Endodermal cell (in vitro differentiated cells): ENCODE measurements at regions not wholly inside any gene's neighbourhood (a gene's known extent, or its start where the extent isn't known, plus 50 kb on each side); places are given as distances from the start of the nearest gene placed in this dataset.

Experiments used
- DNase-seq: peaks from one replicate; pipeline ENCODE4 v3.0.0-alpha.2; 2017
- H3K27ac ChIP-seq: 2 replicates; pipeline ENCODE4 v1.5.1; 2013; ENCODE audit warnings: mild to moderate bottlenecking, low read depth, low read length, moderate library complexity
- H3K27me3 ChIP-seq: 2 replicates; pipeline ENCODE4 v1.6.1; 2013; ENCODE audit warnings: mild to moderate bottlenecking, low read length, moderate library complexity; ENCODE audit not compliant: insufficient read depth, control insufficient read depth, poor library complexity, severe bottlenecking
- H3K36me3 ChIP-seq: 2 replicates; pipeline ENCODE4 v1.7.0; 2013; ENCODE audit warnings: mild to moderate bottlenecking, low read length, moderate library complexity; ENCODE audit not compliant: control insufficient read depth, insufficient read depth
- H3K4me1 ChIP-seq: one replicate; pipeline ENCODE4 v1.7.0; 2013; ENCODE audit warnings: low read length; ENCODE audit not compliant: control insufficient read depth, insufficient read depth
- H3K4me3 ChIP-seq: 2 replicates; pipeline ENCODE4 v1.5.1; 2013; ENCODE audit warnings: mild to moderate bottlenecking, low read length, moderate library complexity
- H3K9ac ChIP-seq: 2 replicates; pipeline ENCODE4 v1.6.1; 2013; ENCODE audit warnings: mild to moderate bottlenecking, low read length, moderate library complexity; ENCODE audit not compliant: poor library complexity, severe bottlenecking; ENCODE audit errors: extremely low read depth
- H3K9me3 ChIP-seq: 2 replicates; pipeline ENCODE4 v1.6.1; 2013; ENCODE audit warnings: mild to moderate bottlenecking, low read length, moderate library complexity; ENCODE audit not compliant: control insufficient read depth
- H3K27ac Mint-ChIP-seq: 2 replicates; pipeline ENCODE4 v1.8.0; 2020; ENCODE audit warnings: mixed read lengths
- H3K27me3 Mint-ChIP-seq: 2 replicates; pipeline ENCODE4 v1.8.0; 2021; ENCODE audit warnings: mild to moderate bottlenecking, mixed read lengths; ENCODE audit not compliant: insufficient read depth
- H3K36me3 Mint-ChIP-seq: 2 replicates; pipeline ENCODE4 v1.8.0; 2020; ENCODE audit warnings: low read depth, mixed read lengths
- H3K4me1 Mint-ChIP-seq: 2 replicates; pipeline ENCODE4 v1.8.0; 2020; ENCODE audit warnings: mixed read lengths
- H3K4me3 Mint-ChIP-seq: 2 replicates; pipeline ENCODE4 v1.8.0; 2020; ENCODE audit warnings: mild to moderate bottlenecking, moderate library complexity, mixed read lengths
- H3K9me3 Mint-ChIP-seq: 2 replicates; pipeline ENCODE4 v1.8.0; 2020; ENCODE audit warnings: mild to moderate bottlenecking, mixed read lengths
- WGBS, 2 experiments: methylation state at CpG; one replicate each; pipeline versions ENCODE4 v1.1.5 to v1.1.7; 2013; ENCODE audit warnings: missing lambda C conversion rate in 2 of 2, mixed read lengths in 1 of 2; ENCODE audit not compliant: insufficient coverage in 1 of 2, insufficient read length in 1 of 2; 5-methylcytosine and 5-hydroxymethylcytosine counted together
- TF ChIP-seq, protein P1 (sequence below): fragments of 200-600 bp; sonication (generic); conservative IDR thresholded peaks from 2 replicates; pipeline ENCODE4 v1.5.0; 2021; ENCODE audit warnings: antibody characterized with exemption, mild to moderate bottlenecking

DNA sequence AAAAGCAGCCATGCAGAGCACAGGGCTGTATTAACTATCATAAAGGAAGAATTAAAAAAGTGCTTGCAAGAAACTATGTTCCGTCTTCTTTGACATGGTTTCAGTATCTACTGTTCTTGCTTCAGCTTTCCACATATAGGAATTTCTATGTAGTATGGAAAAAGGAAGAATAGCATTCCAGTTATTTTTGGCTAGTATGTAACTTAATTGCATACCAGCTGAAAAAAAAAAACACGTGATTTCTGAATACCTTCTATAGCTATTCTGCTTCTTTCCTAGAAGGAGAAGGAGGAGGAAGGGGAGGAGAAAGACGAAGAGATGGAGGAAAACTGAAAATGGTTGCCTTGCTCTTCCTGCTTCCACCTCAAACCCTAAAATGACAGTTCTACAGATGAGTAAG lies 619.0 kb downstream of the KCTD12 start:
- H3K36me3 Mint-ChIP-seq = peaks cover 4% of the 10 kb centered on the region
- 80 to 100% methylated on average over 1 to 2 of the region's 3 CpGs for WGBS, 2 experiments
- no peaks in the 10 kb centered on the region for H3K4me1 ChIP-seq
- DNase-seq = no peak
- peaks cover 12% of the 10 kb centered on the region for H3K9me3 ChIP-seq
- no peak overlapping the region for H3K4me3 ChIP-seq
- H3K27me3 ChIP-seq = no peaks in the 10 kb centered on the region
- peaks cover 3% of the 10 kb centered on the region for H3K27me3 Mint-ChIP-seq
- TF ChIP-seq, protein P1, sequence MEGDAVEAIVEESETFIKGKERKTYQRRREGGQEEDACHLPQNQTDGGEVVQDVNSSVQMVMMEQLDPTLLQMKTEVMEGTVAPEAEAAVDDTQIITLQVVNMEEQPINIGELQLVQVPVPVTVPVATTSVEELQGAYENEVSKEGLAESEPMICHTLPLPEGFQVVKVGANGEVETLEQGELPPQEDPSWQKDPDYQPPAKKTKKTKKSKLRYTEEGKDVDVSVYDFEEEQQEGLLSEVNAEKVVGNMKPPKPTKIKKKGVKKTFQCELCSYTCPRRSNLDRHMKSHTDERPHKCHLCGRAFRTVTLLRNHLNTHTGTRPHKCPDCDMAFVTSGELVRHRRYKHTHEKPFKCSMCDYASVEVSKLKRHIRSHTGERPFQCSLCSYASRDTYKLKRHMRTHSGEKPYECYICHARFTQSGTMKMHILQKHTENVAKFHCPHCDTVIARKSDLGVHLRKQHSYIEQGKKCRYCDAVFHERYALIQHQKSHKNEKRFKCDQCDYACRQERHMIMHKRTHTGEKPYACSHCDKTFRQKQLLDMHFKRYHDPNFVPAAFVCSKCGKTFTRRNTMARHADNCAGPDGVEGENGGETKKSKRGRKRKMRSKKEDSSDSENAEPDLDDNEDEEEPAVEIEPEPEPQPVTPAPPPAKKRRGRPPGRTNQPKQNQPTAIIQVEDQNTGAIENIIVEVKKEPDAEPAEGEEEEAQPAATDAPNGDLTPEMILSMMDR = no peak
- H3K9me3 Mint-ChIP-seq = peaks cover 18% of the 10 kb centered on the region
- peaks cover 2% of the 10 kb centered on the region for H3K4me1 Mint-ChIP-seq
- no peak overlapping the region for H3K4me3 Mint-ChIP-seq
- no peak overlapping the region for H3K27ac Mint-ChIP-seq
- H3K36me3 ChIP-seq = no peaks in the 10 kb centered on the region
- no peak overlapping the region for H3K9ac ChIP-seq
- no peak overlapping the region for H3K27ac ChIP-seq

DNA sequence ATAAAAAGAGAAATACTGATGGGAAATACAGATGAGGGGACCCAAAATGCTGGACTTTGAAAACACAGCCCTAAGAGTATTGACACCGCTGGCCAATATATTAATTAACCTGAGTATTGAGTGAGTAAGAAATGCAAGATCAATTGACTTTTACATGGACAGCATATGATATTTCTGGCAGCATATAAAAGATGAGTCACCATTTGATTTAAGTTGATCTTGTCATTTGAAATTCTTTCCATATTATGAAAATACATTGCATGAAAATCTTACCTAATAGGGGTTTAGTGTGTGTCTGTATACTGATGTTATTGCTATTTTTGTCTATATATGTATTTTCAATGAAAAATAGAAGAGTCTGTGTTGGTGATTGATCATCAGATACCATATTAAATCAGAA lies 619.6 kb downstream of the KCTD12 start:
- Mint-ChIP-seq H3K36me3 (peaks cover under 1% of the 10 kb centered on the region), H3K9me3 (peaks cover 11% of the 10 kb centered on the region), H3K27ac (no peak overlapping the region), H3K4me3 (no peak overlapping the region), H3K27me3 (peaks cover 2% of the 10 kb centered on the region), H3K4me1 (no peaks in the 10 kb centered on the region)
- 57 to 75% methylated on average over 1 of the region's 1 CpG for WGBS, 2 experiments
- Histone ChIP-seq H3K36me3 (no peaks in the 10 kb centered on the region), H3K27me3 (no peaks in the 10 kb centered on the region), H3K4me1 (no peaks in the 10 kb centered on the region), H3K27ac (no peak overlapping the region), H3K9ac (no peak overlapping the region), H3K9me3 (peaks cover 6% of the 10 kb centered on the region), H3K4me3 (no peak overlapping the region)
- TF ChIP-seq, protein P1 = no peak
- no peak for DNase-seq

DNA sequence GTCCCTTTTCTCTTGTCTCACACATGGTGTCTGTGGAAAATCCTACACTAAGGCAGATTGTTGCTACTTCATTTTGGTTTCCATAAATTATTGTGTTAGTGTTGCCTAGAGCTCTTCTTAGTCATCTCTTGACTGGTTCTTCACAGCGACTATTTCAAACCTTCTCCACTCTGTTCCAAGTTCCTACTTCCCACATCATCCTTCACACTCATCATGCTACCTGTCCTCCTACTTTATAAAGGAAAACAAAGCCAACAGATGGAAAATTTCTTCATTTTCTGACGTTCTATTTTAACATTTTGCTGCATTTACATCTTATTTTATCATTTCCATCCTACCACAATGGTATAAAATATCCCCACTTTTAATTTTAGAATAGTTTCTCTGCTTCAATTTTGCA lies 614.1 kb downstream of the LMO7 start:
- TF ChIP-seq, protein P1 = no peak
- Mint-ChIP-seq H3K4me1 (no peaks in the 10 kb centered on the region), H3K9me3 (no peaks in the 10 kb centered on the region), H3K36me3 (no peaks in the 10 kb centered on the region), H3K27ac (no peak overlapping the region), H3K4me3 (no peak overlapping the region), H3K27me3 (peaks cover 15% of the 10 kb centered on the region)
- Histone ChIP-seq H3K27ac (no peak overlapping the region), H3K4me1 (no peaks in the 10 kb centered on the region), H3K9me3 (no peaks in the 10 kb centered on the region), H3K36me3 (no peaks in the 10 kb centered on the region), H3K27me3 (no peaks in the 10 kb centered on the region), H3K9ac (no peak overlapping the region), H3K4me3 (no peak overlapping the region)
- 69 to 81% methylated on average over 2 of the region's 2 CpGs for whole genome bisulfite sequencing, 2 experiments
- no peak for DNase-seq
